ENCODE measurements at regions not wholly inside any gene's neighbourhood (a gene's known extent, or its start where the extent isn't known, plus 50 kb on each side); places are given as distances from the start of the nearest gene placed in this dataset.

DNA sequence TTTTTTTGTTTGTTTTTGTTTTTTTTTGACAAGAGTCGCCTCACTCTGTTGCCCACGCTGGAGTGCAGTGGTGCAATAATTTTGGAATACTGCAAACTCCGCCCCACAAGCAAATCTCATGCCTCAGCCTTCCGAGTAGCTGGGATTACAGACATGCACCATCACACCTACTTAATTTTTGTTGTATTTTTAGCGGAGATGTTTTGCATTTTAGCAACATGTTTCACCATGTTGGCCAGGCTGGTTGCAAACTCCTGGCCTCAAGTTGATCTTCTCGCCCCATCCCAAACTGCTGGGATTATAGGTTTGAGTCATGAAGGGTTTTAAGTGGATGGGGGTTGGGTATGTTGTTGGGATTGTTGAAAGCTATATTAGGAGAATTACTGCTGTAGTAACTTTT lies 270.9 kb upstream of the LCORL start:
- in situ Hi-C loops (cut with MboI; ENCODE audit: low sequenced_read_pairs): no loop called here
- no peaks in the 10 kb centered on the region for H3K9me3 ChIP-seq
- no peak overlapping the region for H3K4me3 ChIP-seq
- no peak for DNase-seq (ENCODE audit: low spot score in 2 of 2)
- no peaks in the 10 kb centered on the region for H3K36me3 ChIP-seq (replicated peaks)
- H3K4me1 ChIP-seq: no peaks in the 10 kb centered on the region
- no peaks in the 10 kb centered on the region for H3K27me3 ChIP-seq (ENCODE audit: low read depth)

DNA sequence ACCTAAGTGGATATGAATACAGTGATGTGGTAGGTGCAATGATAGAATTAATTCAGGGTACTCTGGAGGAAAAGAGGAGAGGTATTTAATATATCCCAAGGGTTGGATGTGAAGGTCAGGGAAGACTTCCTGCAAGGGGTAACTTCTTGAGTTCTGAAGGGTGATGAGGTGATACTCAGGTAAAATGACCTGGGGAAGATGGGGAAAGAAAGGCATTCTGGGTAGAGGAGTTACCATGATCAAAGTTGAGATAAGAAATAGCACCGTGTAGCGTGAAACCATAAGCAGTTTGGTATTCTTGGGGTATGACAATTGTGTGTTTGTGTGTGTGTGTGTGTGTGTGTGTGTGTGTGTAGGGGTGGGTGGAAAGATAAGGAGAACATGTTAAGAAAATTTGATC lies 270.4 kb upstream of the LCORL start:
- no peaks in the 10 kb centered on the region for H3K9me3 ChIP-seq
- H3K36me3 ChIP-seq (replicated peaks): no peaks in the 10 kb centered on the region
- H3K4me1 ChIP-seq: no peaks in the 10 kb centered on the region
- in situ Hi-C loops (cut with MboI; ENCODE audit: low sequenced_read_pairs): no loop called here
- no peak overlapping the region for H3K4me3 ChIP-seq
- H3K27me3 ChIP-seq (ENCODE audit: low read depth): no peaks in the 10 kb centered on the region
- DNase-seq (ENCODE audit: low spot score in 2 of 2): no peak

DNA sequence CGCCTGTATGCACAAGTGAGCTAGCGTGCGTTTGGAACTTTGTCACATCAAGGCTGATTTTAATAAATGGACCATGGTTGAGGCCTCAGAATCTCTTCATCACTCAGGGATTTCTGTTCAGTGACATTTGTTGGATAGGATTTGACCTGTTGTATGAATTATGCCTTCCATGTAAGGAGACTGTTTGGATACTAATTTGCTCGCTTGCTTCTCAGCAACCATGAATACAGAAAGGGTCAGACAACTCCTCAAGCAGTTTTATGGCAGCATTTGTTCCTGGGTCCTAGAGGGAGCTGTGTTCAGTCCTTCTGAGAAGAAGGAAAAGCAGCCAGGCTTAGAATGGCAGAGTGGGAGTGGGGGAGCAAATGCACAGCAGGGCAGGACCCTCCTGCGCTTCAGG lies 269.7 kb upstream of the LCORL start:
- in situ Hi-C loops (cut with MboI; ENCODE audit: low sequenced_read_pairs): no loop called here
- Histone ChIP-seq H3K36me3 (replicated peaks) (no peaks in the 10 kb centered on the region), H3K4me1 (no peaks in the 10 kb centered on the region), H3K9me3 (no peaks in the 10 kb centered on the region), H3K27me3 (ENCODE audit: low read depth) (no peaks in the 10 kb centered on the region), H3K4me3 (no peak overlapping the region)
- DNase-seq (ENCODE audit: low spot score in 2 of 2): no peak

DNA sequence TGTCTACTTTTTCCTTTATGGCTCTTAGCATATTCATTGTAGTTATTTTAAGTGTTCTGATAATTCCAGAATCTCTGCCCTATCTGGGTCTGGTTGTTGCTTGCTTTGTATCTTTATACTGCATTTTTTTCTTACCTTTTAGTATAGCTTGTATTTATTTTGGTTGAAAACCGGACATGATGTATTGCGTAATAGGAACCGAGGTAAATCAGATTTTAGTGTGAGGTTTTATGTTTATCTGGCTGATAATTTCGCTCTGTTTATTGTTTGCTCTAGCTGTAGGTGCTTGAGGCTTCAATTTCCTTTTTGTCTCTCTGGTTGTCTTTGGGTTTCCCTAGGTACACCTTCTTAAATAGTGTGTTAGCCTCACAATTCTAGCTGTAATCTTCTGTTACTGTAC lies 263.8 kb upstream of the LCORL start:
- no peaks in the 10 kb centered on the region for H3K36me3 ChIP-seq (replicated peaks)
- DNase-seq (ENCODE audit: low spot score in 2 of 2): no peak
- H3K4me3 ChIP-seq: no peak overlapping the region
- in situ Hi-C loops (cut with MboI; ENCODE audit: low sequenced_read_pairs): no loop called here
- no peaks in the 10 kb centered on the region for H3K9me3 ChIP-seq
- H3K27me3 ChIP-seq (ENCODE audit: low read depth): no peaks in the 10 kb centered on the region
- H3K4me1 ChIP-seq: no peaks in the 10 kb centered on the region

DNA sequence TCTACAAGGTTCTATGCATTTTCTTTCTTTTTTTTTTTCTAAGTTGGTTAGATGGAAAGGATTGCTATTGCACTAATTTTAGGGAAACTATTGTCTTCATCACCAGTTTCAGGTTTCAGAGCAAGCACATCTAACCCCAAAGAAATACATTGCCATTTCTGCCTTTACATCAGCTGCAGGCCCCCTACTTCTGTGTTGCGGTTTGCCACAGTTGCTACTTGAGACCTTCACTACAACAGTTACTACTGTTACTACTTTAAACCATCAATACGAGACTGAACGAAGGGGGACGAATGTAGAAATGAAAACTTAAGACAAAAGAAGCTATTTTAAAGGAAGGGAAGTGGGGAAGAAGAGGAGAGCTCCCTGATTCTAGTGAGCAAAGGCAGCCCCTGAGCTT lies 256.7 kb upstream of the LCORL start:
- H3K27me3 ChIP-seq (ENCODE audit: low read depth): no peaks in the 10 kb centered on the region
- no peak for DNase-seq (ENCODE audit: low spot score in 2 of 2)
- in situ Hi-C loops (cut with MboI; ENCODE audit: low sequenced_read_pairs): no loop called here
- H3K9me3 ChIP-seq: no peaks in the 10 kb centered on the region
- no peaks in the 10 kb centered on the region for H3K36me3 ChIP-seq (replicated peaks)
- no peaks in the 10 kb centered on the region for H3K4me1 ChIP-seq
- no peak overlapping the region for H3K4me3 ChIP-seq

DNA sequence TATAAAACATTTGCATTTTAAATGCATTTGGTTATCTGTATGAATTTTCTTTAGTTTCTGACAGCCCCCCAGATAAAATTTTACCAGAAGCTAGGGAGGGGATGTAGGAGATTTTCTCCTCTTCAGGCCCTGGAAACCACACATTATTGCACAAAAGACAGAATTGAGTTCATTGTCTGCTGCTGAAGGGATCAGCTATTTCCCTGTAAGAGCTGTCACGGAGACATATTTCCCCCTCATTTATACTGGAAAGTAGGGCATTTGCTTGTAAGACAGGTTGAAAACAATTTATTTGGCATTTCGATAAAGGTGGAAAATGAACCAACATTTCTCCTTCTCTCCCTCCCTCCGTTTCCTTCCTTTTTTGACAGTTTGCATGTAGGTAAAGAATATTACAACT lies 241.3 kb upstream of the LCORL start:
- in situ Hi-C loops (cut with MboI; ENCODE audit: low sequenced_read_pairs): no loop called here
- H3K9me3 ChIP-seq: no peaks in the 10 kb centered on the region
- H3K27me3 ChIP-seq (ENCODE audit: low read depth): no peaks in the 10 kb centered on the region
- no peak for DNase-seq (ENCODE audit: low spot score in 2 of 2)
- H3K4me3 ChIP-seq: no peak overlapping the region
- no peaks in the 10 kb centered on the region for H3K4me1 ChIP-seq
- H3K36me3 ChIP-seq (replicated peaks): no peaks in the 10 kb centered on the region

DNA sequence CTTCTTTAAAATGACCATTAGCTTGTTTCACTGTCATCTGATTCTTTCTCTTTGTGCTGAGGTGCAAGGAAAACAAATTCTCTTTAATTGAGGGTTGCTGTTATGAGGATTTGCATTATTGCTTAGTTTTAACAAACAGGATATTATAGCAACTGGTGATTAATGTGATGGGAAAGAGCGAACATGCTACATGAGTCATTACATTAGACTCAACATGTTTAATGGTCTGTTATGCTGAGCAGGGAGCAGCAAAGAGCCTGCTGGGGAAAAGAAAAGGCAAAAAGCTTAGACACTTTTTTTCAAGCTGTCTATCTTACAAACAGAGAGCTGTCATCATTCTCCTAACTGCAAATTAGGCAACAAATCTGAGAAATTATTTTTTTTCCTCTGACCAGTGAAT lies 230.5 kb upstream of the LCORL start:
- DNase-seq (ENCODE audit: low spot score in 2 of 2): no peak
- Histone ChIP-seq H3K4me1 (no peaks in the 10 kb centered on the region), H3K4me3 (no peak overlapping the region), H3K27me3 (ENCODE audit: low read depth) (no peaks in the 10 kb centered on the region), H3K9me3 (no peaks in the 10 kb centered on the region), H3K36me3 (replicated peaks) (no peaks in the 10 kb centered on the region)
- in situ Hi-C loops (cut with MboI; ENCODE audit: low sequenced_read_pairs): no loop called here

DNA sequence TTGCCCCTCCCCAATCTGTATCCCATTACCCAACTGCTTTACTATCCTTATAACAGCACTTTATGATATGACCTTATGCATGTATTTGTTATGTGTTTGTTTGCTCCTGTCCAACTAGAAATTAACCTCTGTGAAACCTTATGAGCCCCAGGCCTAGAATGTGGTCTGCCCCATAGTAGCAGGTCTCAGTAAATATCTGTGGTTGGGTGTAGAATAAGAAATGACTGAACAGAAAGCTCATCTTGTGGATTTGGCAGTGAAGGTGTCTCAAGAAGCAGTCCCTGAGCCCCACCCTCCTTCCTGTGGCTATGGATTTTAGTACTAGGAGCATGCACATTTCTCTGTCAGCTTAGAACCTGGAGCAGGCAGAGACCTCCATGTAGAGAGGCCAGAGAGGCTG lies 229.0 kb upstream of the LCORL start:
- Histone ChIP-seq H3K27me3 (ENCODE audit: low read depth) (no peaks in the 10 kb centered on the region), H3K4me1 (no peaks in the 10 kb centered on the region), H3K36me3 (replicated peaks) (no peaks in the 10 kb centered on the region), H3K4me3 (no peak overlapping the region), H3K9me3 (no peaks in the 10 kb centered on the region)
- DNase-seq (ENCODE audit: low spot score in 2 of 2): no peak
- in situ Hi-C loops (cut with MboI; ENCODE audit: low sequenced_read_pairs): no loop called here

DNA sequence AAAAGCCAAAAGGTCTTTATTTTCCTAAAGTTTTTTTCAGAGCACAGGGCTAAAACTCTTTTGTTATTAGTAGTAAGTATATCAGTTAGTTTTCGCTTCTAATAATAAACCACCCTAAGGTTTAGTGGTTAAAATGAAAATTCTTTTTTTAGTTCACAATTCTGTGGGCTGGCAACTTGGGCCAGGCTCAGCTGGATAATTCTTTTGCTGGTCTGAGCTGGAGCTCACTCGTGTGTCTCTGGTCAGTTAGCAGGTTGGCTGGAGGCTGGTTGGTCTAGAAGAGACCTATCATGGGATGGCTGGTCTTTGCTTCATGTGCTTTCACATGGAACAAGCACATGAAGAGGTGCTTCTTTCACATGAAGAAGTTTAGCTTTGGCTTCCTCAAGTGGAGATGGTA lies 227.1 kb upstream of the LCORL start:
- Histone ChIP-seq H3K27me3 (ENCODE audit: low read depth) (no peaks in the 10 kb centered on the region), H3K4me3 (no peak overlapping the region), H3K36me3 (replicated peaks) (no peaks in the 10 kb centered on the region), H3K4me1 (no peaks in the 10 kb centered on the region), H3K9me3 (no peaks in the 10 kb centered on the region)
- in situ Hi-C loops (cut with MboI; ENCODE audit: low sequenced_read_pairs): no loop called here
- no peak for DNase-seq (ENCODE audit: low spot score in 2 of 2)

DNA sequence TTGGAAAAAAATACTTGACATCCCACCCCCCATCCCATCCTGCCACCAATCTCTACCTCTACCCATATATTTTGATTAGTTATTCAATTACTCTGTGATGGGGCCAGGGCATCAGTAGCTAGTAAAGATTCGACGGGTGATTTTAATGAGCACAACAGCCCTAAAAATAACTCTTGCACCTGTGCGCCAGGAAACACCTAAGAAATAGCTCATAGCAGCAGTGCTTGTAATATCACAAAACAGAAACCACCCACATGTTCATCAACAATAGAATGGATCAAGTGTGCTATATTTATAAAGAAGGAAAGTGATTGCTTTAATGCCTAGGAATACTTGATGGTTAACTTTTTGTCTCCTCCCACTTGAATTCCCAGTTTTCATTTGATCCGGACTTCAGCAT lies 225.6 kb upstream of the LCORL start:
- in situ Hi-C loops (cut with MboI; ENCODE audit: low sequenced_read_pairs): no loop called here
- Histone ChIP-seq H3K9me3 (no peaks in the 10 kb centered on the region), H3K4me3 (no peak overlapping the region), H3K36me3 (replicated peaks) (no peaks in the 10 kb centered on the region), H3K27me3 (ENCODE audit: low read depth) (no peaks in the 10 kb centered on the region), H3K4me1 (no peaks in the 10 kb centered on the region)
- no peak for DNase-seq (ENCODE audit: low spot score in 2 of 2)

DNA sequence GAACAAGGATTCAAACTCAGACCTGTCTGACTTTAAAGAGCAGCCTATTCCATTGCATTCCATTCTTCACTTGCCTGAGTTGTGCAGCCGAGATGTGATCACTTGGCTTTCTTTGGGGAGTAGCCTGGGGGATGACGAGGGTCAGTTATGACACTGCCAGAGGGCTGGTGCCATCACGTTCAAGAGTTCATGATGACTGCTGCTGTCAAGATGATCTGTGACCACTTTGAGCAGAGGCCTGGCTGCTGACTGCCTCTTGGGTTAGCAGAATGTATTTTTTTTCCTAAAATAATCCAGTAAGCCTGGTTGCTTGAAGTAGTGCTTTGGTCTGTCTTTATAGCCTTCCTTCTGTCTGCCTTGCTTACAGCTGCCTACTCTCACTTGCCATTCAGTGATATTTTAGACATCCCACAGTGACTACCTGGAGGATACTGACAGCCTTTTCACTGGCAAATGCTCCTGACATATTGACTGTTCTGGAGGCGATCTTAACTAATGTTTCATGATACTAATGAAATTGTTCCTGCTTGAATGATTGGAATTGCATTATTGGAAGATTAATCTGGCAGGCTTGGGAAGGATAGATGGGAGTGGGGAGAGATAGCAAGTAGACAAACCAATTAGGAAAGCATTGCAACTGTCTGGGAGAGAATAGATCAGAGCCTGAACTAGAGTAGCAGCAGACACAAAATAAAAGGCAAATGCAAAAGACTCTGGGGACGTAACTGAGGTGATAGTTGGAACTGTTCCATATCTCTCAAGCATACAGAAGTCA lies 221.6 kb upstream of the LCORL start:
- no peaks in the 10 kb centered on the region for H3K4me1 ChIP-seq
- in situ Hi-C loops (cut with MboI; ENCODE audit: low sequenced_read_pairs): no loop called here
- no peak for DNase-seq (ENCODE audit: low spot score in 2 of 2)
- H3K9me3 ChIP-seq: no peaks in the 10 kb centered on the region
- no peaks in the 10 kb centered on the region for H3K36me3 ChIP-seq (replicated peaks)
- H3K27me3 ChIP-seq (ENCODE audit: low read depth): no peaks in the 10 kb centered on the region
- H3K4me3 ChIP-seq: no peak overlapping the region

DNA sequence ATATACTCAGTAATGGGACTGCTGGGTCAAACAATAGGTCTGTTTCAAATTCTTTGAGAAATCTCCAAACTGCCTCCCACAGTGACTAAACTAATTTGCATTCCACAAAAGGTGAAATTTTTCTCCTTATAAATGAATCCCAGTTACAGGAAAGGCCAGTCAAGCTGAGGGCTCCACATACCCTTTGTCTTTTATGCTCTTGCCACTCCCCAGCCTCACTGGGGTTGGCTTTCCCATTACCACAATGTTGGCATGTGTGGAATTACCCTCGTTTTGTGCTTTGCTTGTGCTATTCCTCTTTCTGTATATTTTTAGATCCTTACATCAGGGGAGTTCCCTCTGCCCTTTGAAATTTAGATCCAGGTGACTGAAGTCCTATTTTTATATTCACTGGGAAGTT lies 220.2 kb upstream of the LCORL start:
- no peaks in the 10 kb centered on the region for H3K9me3 ChIP-seq
- in situ Hi-C loops (cut with MboI; ENCODE audit: low sequenced_read_pairs): no loop called here
- no peak for DNase-seq (ENCODE audit: low spot score in 2 of 2)
- no peaks in the 10 kb centered on the region for H3K4me1 ChIP-seq
- no peak overlapping the region for H3K4me3 ChIP-seq
- no peaks in the 10 kb centered on the region for H3K27me3 ChIP-seq (ENCODE audit: low read depth)
- H3K36me3 ChIP-seq (replicated peaks): no peaks in the 10 kb centered on the region

DNA sequence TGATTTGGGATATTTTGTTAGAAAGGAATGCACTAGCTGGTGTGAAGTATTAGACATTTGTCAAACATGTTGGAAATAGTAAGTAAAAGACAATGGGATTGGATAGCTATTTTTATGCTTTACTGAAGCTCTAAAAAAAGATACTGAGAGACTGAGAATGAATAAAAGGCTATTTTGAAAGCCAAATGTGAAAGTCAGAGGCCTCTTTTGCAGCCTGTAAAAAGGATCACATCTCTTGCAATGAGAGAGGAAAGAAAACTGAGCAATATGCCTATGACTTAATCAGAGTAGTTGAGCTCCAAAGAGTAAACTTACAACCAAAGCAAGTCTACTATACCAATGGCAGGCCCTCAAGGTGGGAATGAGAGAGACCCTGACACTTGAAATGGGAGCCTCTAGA lies 212.6 kb upstream of the LCORL start:
- Histone ChIP-seq H3K36me3 (replicated peaks) (no peaks in the 10 kb centered on the region), H3K9me3 (no peaks in the 10 kb centered on the region), H3K27me3 (ENCODE audit: low read depth) (no peaks in the 10 kb centered on the region), H3K4me1 (no peaks in the 10 kb centered on the region), H3K4me3 (no peak overlapping the region)
- DNase-seq (ENCODE audit: low spot score in 2 of 2): no peak
- in situ Hi-C loops (cut with MboI; ENCODE audit: low sequenced_read_pairs): no loop called here

DNA sequence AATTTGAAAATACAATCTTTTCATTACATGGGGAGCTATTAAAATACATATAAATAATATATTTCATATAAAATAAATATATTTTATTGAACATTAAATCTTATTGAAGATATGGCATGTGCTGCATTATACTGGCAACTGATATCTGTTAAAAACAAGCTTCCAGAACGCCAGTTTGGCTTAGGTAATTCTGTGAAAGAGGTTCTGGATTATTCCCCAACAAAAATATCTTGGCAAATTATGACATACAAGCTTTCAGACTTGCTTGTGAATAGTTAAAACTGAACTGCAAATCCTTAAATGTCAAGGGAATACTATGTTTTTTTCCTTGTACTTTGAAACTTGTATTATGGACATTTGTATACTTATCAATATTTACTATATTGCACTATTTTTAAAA lies 210.2 kb upstream of the LCORL start:
- Histone ChIP-seq H3K4me1 (no peaks in the 10 kb centered on the region), H3K36me3 (replicated peaks) (no peaks in the 10 kb centered on the region), H3K27me3 (ENCODE audit: low read depth) (no peaks in the 10 kb centered on the region), H3K9me3 (no peaks in the 10 kb centered on the region), H3K4me3 (no peak overlapping the region)
- DNase-seq (ENCODE audit: low spot score in 2 of 2): no peak
- in situ Hi-C loops (cut with MboI; ENCODE audit: low sequenced_read_pairs): no loop called here

DNA sequence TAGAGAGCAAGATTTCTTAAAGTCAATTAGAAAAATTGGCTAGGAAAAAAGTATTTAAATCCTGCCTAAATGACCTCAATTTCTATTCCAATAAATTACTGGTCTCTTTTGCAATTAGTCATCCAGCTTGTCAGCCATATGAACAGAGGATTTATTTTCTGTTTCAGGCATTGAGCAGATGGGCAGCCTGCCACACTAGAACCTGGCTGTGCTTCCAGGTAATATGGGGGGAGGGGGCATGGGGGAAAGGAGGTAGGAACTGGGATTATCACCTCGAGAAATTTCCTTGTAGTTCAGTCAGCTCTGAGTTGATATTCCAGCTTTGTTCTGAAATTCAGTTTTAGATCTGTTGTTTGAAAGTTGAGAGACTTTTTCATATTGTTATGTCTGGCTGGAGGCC lies 206.3 kb upstream of the LCORL start:
- no peaks in the 10 kb centered on the region for H3K36me3 ChIP-seq (replicated peaks)
- H3K4me1 ChIP-seq: no peaks in the 10 kb centered on the region
- H3K27me3 ChIP-seq (ENCODE audit: low read depth): no peaks in the 10 kb centered on the region
- H3K4me3 ChIP-seq: no peak overlapping the region
- in situ Hi-C loops (cut with MboI; ENCODE audit: low sequenced_read_pairs): no loop called here
- DNase-seq (ENCODE audit: low spot score in 2 of 2): no peak
- H3K9me3 ChIP-seq: no peaks in the 10 kb centered on the region
